ENCODE measurements at regions not wholly inside any gene's neighbourhood (a gene's known extent, or its start where the extent isn't known, plus 50 kb on each side); places are given as distances from the start of the nearest gene placed in this dataset.
"Not testable (repeated sequence)": the region's sequence is repeated elsewhere in the genome, so short reads cannot be mapped to it uniquely, and the experiment has no call there.

DNA sequence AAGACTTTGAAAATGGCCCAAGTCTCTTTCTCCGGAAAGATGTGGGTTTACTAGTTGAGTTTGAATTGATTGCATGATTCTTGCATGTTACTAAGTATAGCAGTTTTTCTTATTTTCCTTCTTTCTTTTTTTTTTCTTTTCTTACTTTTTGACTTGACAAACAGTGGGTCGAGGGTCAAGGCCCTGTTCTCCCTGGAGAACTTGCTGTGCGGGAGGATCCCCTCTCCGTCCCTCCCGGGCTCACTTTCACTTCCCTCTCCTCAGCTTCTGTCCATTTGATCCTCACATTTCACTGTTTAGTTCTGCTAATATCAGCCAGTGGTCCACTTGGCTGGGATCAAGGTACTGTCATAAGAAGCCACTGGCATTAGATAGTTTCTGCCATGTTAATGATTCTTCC, 767.4 kb downstream of the TDRD15 start:
- no peak overlapping the region for H3K4me3 ChIP-seq (ENCODE audit: low read length)
- TF ChIP-seq, protein P1, sequence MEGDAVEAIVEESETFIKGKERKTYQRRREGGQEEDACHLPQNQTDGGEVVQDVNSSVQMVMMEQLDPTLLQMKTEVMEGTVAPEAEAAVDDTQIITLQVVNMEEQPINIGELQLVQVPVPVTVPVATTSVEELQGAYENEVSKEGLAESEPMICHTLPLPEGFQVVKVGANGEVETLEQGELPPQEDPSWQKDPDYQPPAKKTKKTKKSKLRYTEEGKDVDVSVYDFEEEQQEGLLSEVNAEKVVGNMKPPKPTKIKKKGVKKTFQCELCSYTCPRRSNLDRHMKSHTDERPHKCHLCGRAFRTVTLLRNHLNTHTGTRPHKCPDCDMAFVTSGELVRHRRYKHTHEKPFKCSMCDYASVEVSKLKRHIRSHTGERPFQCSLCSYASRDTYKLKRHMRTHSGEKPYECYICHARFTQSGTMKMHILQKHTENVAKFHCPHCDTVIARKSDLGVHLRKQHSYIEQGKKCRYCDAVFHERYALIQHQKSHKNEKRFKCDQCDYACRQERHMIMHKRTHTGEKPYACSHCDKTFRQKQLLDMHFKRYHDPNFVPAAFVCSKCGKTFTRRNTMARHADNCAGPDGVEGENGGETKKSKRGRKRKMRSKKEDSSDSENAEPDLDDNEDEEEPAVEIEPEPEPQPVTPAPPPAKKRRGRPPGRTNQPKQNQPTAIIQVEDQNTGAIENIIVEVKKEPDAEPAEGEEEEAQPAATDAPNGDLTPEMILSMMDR (conservative IDR thresholded peaks at IDR 0.05; ENCODE audit: low read length): no peak

DNA sequence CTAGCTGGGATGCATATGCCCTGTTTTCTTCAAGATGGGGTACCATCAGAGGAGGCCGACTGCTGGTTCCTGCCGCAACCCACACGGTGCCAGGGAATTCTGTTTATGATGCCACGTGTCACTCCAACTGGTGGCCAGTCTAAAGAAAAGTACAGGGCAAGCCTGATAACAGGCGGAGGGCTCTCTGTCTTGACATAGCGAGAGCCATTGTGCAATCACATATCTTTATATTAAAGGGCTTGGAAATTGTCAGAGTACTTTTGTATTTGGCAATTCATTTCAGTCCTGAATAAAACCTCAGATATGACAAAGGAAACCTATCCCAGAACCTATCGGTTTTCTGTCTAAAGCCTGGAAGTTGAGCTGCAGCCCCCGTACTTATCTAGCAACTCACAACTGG, 768.4 kb downstream of the TDRD15 start:
- no peak for DNase-seq (ENCODE audit: low read depth)
- TF ChIP-seq, protein P1 (conservative IDR thresholded peaks at IDR 0.05; ENCODE audit: low read length): no peak
- no peak overlapping the region for H3K4me3 ChIP-seq (ENCODE audit: low read length)

More for the DNA sequence above, 767.4 kb downstream of the TDRD15 start:
- DNase-seq (ENCODE audit: low read depth): no peak

DNA sequence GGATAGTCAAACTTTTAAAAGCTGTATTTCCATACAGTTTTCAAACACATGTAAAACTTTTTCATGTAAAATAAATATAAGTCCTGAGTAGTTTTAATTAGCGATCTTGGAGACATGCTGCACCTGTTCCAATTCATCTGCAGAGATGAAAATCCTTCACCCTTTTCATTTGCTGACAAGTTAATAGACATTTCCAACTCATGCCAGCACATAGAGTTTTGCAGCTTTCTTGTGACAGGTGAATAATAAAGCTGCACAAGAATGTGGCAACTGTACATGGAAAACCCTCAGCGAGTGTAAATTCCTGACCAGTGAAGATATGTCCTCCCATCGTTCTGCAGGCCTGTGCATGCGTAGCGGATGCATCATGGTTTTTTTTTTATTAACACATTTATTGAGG, 771.4 kb downstream of the TDRD15 start:
- TF ChIP-seq, protein P1 (conservative IDR thresholded peaks at IDR 0.05; ENCODE audit: low read length): no peak
- DNase-seq (ENCODE audit: low read depth): no peak
- no peak overlapping the region for H3K4me3 ChIP-seq (ENCODE audit: low read length)

DNA sequence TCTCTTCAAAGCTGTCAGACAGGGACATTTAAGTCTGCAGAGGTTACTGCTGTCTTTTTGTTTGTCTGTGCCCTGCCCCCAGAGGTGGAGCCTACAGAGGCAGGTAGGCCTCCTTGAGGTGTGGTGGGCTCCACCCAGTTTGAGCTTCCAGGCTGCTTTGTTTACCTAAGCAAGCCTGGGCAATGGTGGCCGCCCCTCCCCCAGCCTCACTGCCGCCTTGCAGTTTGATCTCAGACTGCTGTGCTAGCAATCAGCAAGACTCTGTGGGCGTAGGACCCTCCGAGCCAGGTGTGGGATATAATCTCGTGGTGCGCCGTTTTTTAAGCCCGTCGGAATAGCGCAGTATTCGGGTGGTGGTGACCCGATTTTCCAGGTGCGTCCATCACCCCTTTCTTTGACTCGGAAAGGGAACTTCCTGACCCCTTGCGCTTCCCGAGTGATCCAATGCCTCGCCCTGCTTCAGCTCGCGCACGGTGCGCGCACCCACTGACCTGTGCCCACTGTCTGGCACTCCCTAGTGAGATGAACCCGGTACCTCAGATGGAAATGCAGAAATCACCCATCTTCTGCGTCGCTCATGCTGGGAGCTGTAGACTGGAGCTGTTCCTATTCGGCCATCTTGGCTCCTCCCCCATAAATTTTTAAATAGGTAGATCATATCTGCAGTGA, 785.1 kb downstream of the TDRD15 start:
- DNase-seq (ENCODE audit: low read depth); H3K4me3 ChIP-seq (ENCODE audit: low read length): not testable (repeated sequence)

DNA sequence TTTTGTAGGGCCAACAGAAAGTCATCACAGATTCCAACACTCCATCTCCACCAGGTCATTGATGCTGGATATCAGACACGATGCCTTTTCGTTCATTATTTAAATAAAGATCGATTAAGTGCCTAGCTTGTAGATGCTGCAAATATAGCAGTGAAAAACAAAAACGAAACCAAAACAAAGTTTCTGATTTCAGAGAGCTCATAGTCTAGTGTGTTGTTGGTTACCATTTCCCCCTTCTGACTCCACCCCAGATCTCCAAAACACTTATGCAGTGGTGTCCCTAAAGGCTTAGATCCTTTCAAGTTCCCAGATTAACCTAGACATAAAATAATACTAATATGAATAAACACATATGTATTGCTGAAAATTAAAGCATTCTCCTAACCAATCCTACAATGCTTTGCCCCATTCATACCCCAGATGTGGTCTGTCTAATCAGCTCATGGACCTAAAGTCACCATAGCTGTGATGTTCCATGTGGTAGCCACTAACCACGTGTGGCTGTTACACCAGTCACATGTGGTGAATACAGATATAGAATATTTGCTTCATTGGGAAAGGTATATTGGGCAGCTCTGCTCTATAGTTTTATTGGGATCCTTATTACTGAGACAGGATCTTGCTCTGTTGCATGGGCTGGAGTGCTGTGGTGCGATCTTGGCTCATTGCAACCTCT, 787.2 kb downstream of the TDRD15 start:
- no peak for DNase-seq (ENCODE audit: low read depth)
- TF ChIP-seq, protein P1 (conservative IDR thresholded peaks at IDR 0.05; ENCODE audit: low read length): no peak
- no peak overlapping the region for H3K4me3 ChIP-seq (ENCODE audit: low read length)

DNA sequence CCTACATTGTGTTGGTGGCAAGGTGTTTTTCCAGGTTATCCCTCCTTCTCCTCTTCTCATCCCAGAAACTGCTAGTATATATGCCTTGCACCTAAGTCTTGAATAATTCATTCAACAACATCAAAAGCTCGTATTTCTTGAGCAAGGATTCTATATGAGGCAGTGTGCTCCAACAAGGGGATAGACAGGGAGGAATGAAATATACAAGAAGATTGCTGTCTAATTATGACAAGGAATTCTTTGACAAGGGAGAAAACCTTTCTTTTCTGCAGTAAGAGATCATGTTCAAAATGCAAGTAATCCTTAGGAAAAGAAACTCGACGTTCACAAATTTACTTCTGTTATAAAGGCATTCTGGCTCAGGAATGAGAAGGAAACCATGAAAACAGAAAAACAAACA, 788.6 kb downstream of the TDRD15 start:
- no peak overlapping the region for H3K4me3 ChIP-seq (ENCODE audit: low read length)
- TF ChIP-seq, protein P1 (conservative IDR thresholded peaks at IDR 0.05; ENCODE audit: low read length): no peak
- no peak for DNase-seq (ENCODE audit: low read depth)

DNA sequence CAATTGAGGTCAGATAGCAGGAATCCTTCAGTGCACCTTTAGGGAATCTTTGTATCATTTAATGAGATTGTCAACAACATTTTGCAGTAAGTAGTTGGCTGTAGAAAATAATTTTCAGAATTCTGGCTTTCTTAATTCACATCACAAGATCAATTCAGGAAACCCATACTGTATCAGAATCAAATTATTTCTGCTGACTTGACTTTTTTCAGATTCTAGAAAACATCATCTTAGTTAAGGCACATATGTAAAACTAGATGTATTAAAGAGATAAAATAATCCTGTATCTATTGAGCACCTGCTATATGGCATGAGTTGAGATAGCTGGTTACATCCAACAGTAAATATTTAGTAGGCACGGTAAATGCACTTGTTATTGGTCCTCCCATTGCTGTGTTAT, 791.4 kb downstream of the TDRD15 start:
- DNase-seq (ENCODE audit: low read depth): no peak
- H3K4me3 ChIP-seq (ENCODE audit: low read length): no peak overlapping the region
- TF ChIP-seq, protein P1 (conservative IDR thresholded peaks at IDR 0.05; ENCODE audit: low read length): no peak

Measured in AG10803 (cell line).